ENCODE measurements at regions not wholly inside any gene's neighbourhood (a gene's known extent, or its start where the extent isn't known, plus 50 kb on each side); places are given as distances from the start of the nearest gene placed in this dataset.

DNA sequence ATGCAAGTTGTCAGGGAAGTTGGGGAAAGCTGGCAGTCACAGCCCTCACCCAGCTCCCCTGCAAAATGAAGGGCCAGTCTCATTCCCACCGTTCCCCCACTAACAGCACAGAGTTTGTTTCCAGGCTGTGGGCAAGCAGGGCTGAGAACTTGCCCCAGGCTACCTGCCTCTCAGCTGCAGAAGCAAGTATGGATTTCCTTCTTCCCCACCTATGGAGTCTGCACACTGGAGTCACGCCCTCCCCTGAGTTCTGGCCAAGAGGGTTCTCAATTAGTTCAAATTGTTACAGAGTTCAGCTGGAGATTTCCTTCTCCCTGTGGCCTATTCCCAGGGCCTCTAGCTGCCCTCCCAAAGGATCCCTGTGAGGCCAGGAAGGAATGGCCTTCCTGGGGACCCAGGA lies 90.1 kb upstream of the ATP11B start:
- H3K36me3 ChIP-seq (ENCODE audit: low read depth): no peaks in the 10 kb centered on the region
- no peaks in the 10 kb centered on the region for H3K4me1 ChIP-seq (ENCODE audit: insufficient read depth, poor library complexity, severe bottlenecking)
- TF ChIP-seq, protein P1, sequence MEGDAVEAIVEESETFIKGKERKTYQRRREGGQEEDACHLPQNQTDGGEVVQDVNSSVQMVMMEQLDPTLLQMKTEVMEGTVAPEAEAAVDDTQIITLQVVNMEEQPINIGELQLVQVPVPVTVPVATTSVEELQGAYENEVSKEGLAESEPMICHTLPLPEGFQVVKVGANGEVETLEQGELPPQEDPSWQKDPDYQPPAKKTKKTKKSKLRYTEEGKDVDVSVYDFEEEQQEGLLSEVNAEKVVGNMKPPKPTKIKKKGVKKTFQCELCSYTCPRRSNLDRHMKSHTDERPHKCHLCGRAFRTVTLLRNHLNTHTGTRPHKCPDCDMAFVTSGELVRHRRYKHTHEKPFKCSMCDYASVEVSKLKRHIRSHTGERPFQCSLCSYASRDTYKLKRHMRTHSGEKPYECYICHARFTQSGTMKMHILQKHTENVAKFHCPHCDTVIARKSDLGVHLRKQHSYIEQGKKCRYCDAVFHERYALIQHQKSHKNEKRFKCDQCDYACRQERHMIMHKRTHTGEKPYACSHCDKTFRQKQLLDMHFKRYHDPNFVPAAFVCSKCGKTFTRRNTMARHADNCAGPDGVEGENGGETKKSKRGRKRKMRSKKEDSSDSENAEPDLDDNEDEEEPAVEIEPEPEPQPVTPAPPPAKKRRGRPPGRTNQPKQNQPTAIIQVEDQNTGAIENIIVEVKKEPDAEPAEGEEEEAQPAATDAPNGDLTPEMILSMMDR (IDR thresholded peaks at IDR 0.05; ENCODE audit: poor library complexity, severe bottlenecking): no peak
- no peaks in the 10 kb centered on the region for H3K9me3 ChIP-seq (ENCODE audit: severe bottlenecking)
- no peak overlapping the region for H3K27ac ChIP-seq (ENCODE audit: poor library complexity, severe bottlenecking)
- no peaks in the 10 kb centered on the region for H3K27me3 ChIP-seq (ENCODE audit: insufficient read depth, poor library complexity, severe bottlenecking)
- H3K4me3 ChIP-seq (ENCODE audit: severe bottlenecking): no peak overlapping the region
- no peak for DNase-seq (ENCODE audit: low spot score)
- no peak for ATAC-seq (ENCODE audit: low read depth)

DNA sequence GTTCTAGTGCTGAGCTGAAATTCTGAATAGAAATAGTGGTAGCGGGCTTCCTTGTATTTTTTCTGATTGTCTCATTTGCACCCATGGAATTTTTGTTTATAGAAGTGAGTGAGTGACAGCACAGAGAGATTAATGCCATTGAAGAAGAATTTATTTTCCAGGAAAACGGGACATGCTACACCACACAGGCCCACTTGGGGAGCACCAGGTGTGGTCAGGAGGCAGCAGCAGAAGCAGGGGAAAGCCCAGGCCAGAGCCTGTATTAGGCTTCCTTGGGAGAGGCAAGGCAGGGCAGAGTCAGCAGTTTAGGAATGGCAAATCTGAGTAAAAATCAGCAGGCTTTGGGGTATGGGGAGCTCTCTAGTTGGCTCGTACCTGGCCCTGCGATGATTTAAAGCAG lies 88.4 kb upstream of the ATP11B start:
- TF ChIP-seq, protein P1 (IDR thresholded peaks at IDR 0.05; ENCODE audit: poor library complexity, severe bottlenecking): no peak
- Histone ChIP-seq H3K27me3 (ENCODE audit: insufficient read depth, poor library complexity, severe bottlenecking) (no peaks in the 10 kb centered on the region), H3K9me3 (ENCODE audit: severe bottlenecking) (no peaks in the 10 kb centered on the region), H3K27ac (ENCODE audit: poor library complexity, severe bottlenecking) (no peak overlapping the region), H3K4me1 (ENCODE audit: insufficient read depth, poor library complexity, severe bottlenecking) (no peaks in the 10 kb centered on the region), H3K36me3 (ENCODE audit: low read depth) (no peaks in the 10 kb centered on the region), H3K4me3 (ENCODE audit: severe bottlenecking) (no peak overlapping the region)
- ATAC-seq (ENCODE audit: low read depth): peak; percentile 35; the same call in 1 of the 3 replicates
- no peak for DNase-seq (ENCODE audit: low spot score)

DNA sequence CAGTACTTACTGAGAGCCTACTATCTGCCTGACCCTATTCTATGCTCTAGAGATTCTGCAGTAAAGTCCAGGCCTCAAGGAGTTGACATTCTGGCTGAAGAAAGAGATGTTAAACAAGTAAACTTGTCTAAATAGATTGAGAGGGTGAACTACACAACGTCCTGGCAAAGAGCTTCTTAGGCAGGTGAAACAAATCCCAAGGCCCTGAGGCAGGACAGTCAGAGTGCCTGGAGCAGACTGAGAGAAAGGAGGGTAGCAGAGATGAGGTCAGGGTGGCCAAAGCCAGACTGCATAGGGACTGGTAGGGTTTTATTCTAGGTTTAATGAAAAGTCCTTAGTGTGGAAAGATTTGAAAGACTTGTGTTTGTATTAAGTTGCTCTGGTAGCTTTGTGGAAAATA lies 84.5 kb upstream of the ATP11B start:
- TF ChIP-seq, protein P1 (IDR thresholded peaks at IDR 0.05; ENCODE audit: poor library complexity, severe bottlenecking): no peak
- Histone ChIP-seq H3K36me3 (ENCODE audit: low read depth) (no peaks in the 10 kb centered on the region), H3K9me3 (ENCODE audit: severe bottlenecking) (no peaks in the 10 kb centered on the region), H3K27ac (ENCODE audit: poor library complexity, severe bottlenecking) (no peak overlapping the region), H3K4me3 (ENCODE audit: severe bottlenecking) (no peak overlapping the region), H3K27me3 (ENCODE audit: insufficient read depth, poor library complexity, severe bottlenecking) (no peaks in the 10 kb centered on the region), H3K4me1 (ENCODE audit: insufficient read depth, poor library complexity, severe bottlenecking) (no peaks in the 10 kb centered on the region)
- DNase-seq (ENCODE audit: low spot score) (no peak), ATAC-seq (ENCODE audit: low read depth) (no peak)

DNA sequence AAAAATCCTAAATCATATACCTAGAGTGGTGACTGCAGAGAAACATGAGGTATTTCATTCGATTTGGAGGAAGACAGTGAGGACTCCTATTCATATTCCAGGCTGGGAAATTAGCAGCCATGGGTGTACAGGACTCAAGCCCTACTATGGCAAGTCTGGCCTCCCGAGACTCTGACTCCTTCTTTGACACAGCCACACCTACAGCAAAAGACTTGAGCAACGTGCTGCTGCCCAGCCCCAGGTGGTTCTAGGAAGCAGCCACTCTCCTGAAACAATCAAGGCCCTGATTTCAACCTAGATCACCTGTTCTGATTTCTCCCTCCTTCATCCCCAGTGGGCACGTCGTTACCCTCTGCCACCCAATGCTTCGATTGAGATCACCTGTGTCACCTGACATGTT lies 84.0 kb upstream of the ATP11B start:
- no peak overlapping the region for H3K27ac ChIP-seq (ENCODE audit: poor library complexity, severe bottlenecking)
- DNase-seq (ENCODE audit: low spot score): no peak
- no peaks in the 10 kb centered on the region for H3K4me1 ChIP-seq (ENCODE audit: insufficient read depth, poor library complexity, severe bottlenecking)
- H3K9me3 ChIP-seq (ENCODE audit: severe bottlenecking): no peaks in the 10 kb centered on the region
- no peaks in the 10 kb centered on the region for H3K27me3 ChIP-seq (ENCODE audit: insufficient read depth, poor library complexity, severe bottlenecking)
- ATAC-seq (ENCODE audit: low read depth): no peak
- TF ChIP-seq, protein P1 (IDR thresholded peaks at IDR 0.05; ENCODE audit: poor library complexity, severe bottlenecking): no peak
- no peak overlapping the region for H3K4me3 ChIP-seq (ENCODE audit: severe bottlenecking)
- no peaks in the 10 kb centered on the region for H3K36me3 ChIP-seq (ENCODE audit: low read depth)

DNA sequence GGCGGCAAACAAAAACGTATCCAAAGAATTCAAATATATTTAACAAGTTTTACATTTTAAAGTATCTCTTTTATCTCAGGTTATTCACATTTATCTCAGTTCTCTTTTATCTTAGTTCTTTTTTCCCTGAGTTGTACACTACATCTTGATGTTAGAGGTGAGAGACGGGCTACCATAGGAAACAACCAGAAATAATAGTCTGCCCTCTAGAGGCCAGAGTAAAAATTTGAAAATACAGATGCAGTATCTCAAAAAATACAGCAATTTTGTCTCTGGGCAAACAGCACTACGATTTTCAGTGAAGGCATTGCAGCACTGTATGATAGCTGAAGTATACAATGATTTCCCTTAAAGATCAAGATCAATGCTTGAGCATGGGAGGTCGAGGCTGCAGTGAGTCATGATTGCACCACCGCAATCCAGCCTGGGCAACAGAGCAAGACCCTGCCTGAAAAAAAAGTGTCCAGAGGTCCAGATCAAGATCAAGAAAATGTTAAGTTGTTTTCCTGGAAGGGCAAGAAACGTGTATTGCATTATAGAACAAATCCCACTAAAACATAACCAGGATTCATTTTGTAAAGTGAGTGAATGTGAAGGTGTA lies 82.6 kb upstream of the ATP11B start:
- no peaks in the 10 kb centered on the region for H3K36me3 ChIP-seq (ENCODE audit: low read depth)
- H3K27me3 ChIP-seq (ENCODE audit: insufficient read depth, poor library complexity, severe bottlenecking): no peaks in the 10 kb centered on the region
- peak; percentile 44; the same call in 2 of the 3 replicates for ATAC-seq (ENCODE audit: low read depth)
- TF ChIP-seq, protein P1 (IDR thresholded peaks at IDR 0.05; ENCODE audit: poor library complexity, severe bottlenecking): peak; percentile 92
- DNase-seq (ENCODE audit: low spot score): no peak
- H3K27ac ChIP-seq (ENCODE audit: poor library complexity, severe bottlenecking): no peak overlapping the region
- H3K9me3 ChIP-seq (ENCODE audit: severe bottlenecking): no peaks in the 10 kb centered on the region
- H3K4me1 ChIP-seq (ENCODE audit: insufficient read depth, poor library complexity, severe bottlenecking): no peaks in the 10 kb centered on the region
- no peak overlapping the region for H3K4me3 ChIP-seq (ENCODE audit: severe bottlenecking)

Data from RWPE2 (cell line).